Panc1 (cell line): ENCODE measurements at regions not wholly inside any gene's neighbourhood (a gene's known extent, or its start where the extent isn't known, plus 50 kb on each side); places are given as distances from the start of the nearest gene placed in this dataset.

ENCODE experiments used
- POLR2AphosphoS5 ChIP-seq: IDR thresholded peaks from 2 replicates; pipeline ENCODE4 v1.6.1; 2012; ENCODE audit warnings: mild to moderate bottlenecking, low read depth, low read length, moderate library complexity
- SIN3A ChIP-seq: IDR thresholded peaks from 2 replicates; pipeline ENCODE4 v1.6.1; 2012; ENCODE audit warnings: low read depth, mild to moderate bottlenecking, low read length, moderate library complexity, borderline replicate concordance; ENCODE audit not compliant: insufficient read depth
- TCF7L2 ChIP-seq: IDR thresholded peaks from 2 replicates; pipeline ENCODE4 v1.6.1; 2011; ENCODE audit warnings: mild to moderate bottlenecking, low read depth, low read length, inconsistent platforms
- TF ChIP-seq, protein P1 (sequence below): fragments of 450-650 bp; IDR thresholded peaks from 2 replicates; pipeline ENCODE4 v1.5.1; 2017; ENCODE audit warnings: mild to moderate bottlenecking

DNA sequence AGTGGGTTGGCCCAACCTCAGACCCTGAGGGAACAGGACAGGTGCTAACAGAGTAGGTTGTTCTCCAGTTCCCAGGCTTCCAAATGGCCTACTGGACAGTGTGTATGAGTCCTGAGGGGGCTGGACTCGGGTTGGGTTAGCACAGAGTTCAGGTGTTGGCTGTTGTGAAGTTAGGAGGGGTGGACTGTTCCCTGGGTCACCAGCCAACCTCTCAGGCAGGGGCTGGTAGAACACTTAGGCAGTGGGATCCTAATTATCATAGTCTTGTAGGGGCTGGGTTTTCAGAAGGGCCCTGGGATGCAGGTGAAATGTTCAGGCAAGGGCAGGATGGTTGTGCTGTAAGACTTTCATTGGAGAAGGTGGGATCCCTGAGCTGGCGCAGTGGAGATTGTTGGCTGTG, 293.0 kb downstream of the ZWINT start:
- TF ChIP-seq, protein P1, sequence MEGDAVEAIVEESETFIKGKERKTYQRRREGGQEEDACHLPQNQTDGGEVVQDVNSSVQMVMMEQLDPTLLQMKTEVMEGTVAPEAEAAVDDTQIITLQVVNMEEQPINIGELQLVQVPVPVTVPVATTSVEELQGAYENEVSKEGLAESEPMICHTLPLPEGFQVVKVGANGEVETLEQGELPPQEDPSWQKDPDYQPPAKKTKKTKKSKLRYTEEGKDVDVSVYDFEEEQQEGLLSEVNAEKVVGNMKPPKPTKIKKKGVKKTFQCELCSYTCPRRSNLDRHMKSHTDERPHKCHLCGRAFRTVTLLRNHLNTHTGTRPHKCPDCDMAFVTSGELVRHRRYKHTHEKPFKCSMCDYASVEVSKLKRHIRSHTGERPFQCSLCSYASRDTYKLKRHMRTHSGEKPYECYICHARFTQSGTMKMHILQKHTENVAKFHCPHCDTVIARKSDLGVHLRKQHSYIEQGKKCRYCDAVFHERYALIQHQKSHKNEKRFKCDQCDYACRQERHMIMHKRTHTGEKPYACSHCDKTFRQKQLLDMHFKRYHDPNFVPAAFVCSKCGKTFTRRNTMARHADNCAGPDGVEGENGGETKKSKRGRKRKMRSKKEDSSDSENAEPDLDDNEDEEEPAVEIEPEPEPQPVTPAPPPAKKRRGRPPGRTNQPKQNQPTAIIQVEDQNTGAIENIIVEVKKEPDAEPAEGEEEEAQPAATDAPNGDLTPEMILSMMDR = no peak
- TF ChIP-seq POLR2AphosphoS5 (no peak), TCF7L2 (no peak), SIN3A (no peak)
